ENCODE measurements at regions not wholly inside any gene's neighbourhood (a gene's known extent, or its start where the extent isn't known, plus 50 kb on each side); places are given as distances from the start of the nearest gene placed in this dataset.

DNA sequence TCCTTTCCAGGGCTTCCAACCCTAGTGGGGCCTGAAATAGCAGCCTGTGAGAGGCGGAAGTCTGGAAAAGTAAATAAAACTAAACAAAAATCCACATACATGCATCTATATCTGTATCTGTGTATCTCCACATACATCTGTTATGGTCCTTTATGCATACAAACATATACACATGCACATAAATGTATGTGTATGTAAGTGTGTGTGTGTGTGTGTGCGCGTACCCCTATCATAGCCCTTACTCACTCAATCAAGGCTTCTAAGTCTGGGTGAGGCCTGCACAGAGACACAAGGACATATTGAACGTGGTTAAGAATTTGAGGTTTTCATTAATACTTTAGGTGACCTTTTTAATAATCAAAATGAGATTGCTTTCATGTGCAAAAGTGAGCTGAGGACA lies 98.9 kb upstream of the CYRIA start:
- no peak overlapping the region for H3K27ac ChIP-seq
- no peak overlapping the region for H3K4me3 ChIP-seq
- TF ChIP-seq, protein P1, sequence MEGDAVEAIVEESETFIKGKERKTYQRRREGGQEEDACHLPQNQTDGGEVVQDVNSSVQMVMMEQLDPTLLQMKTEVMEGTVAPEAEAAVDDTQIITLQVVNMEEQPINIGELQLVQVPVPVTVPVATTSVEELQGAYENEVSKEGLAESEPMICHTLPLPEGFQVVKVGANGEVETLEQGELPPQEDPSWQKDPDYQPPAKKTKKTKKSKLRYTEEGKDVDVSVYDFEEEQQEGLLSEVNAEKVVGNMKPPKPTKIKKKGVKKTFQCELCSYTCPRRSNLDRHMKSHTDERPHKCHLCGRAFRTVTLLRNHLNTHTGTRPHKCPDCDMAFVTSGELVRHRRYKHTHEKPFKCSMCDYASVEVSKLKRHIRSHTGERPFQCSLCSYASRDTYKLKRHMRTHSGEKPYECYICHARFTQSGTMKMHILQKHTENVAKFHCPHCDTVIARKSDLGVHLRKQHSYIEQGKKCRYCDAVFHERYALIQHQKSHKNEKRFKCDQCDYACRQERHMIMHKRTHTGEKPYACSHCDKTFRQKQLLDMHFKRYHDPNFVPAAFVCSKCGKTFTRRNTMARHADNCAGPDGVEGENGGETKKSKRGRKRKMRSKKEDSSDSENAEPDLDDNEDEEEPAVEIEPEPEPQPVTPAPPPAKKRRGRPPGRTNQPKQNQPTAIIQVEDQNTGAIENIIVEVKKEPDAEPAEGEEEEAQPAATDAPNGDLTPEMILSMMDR (IDR thresholded peaks at IDR 0.05): no peak
- TF ChIP-seq POLR2A (IDR thresholded peaks at IDR 0.05): no peak
- H3K9me3 ChIP-seq: no peaks in the 10 kb centered on the region
- no peak for DNase-seq
- H3K27me3 ChIP-seq: peaks cover 0 to 3% (median 0%) of the 10 kb centered on the region in 4 donors
- no peaks in the 10 kb centered on the region for H3K36me3 ChIP-seq
- peaks cover 0 to 9% (median 0%) of the 10 kb centered on the region in 3 donors for H3K4me1 ChIP-seq
- intact Hi-C loops (cut with DNase I): no loop called here
- WGBS, 2 donors: 80 to 82% methylated on average over 4 of the region's 4 CpGs

DNA sequence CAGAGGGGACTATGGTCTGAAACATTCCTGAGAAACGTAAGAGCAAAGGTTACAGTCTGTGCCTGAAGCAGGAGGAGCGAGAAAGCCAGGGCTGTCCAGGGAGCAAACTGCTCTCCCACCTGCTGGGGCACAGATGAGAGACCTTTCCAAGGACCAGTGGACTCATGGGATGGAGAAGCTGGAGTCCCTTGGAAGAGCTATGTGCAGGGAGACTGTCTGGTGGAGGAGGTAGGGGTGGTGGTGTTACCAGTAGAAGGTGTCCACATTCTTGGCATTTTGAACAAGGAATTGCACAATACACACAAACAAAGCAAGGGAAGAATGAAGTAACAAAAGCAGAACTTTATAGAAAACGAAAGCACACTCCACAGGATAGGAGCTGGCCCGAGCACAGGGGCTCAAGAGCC lies 97.9 kb upstream of the CYRIA start:
- no peak for DNase-seq
- peaks cover 0 to 9% (median 0%) of the 10 kb centered on the region in 3 donors for H3K4me1 ChIP-seq
- WGBS, 2 donors: 44 to 57% methylated on average over 4 of the region's 4 CpGs
- TF ChIP-seq, protein P1 (IDR thresholded peaks at IDR 0.05): no peak
- no peak for TF ChIP-seq POLR2A (IDR thresholded peaks at IDR 0.05)
- no peaks in the 10 kb centered on the region for H3K27me3 ChIP-seq
- intact Hi-C loops (cut with DNase I): no loop called here
- no peak overlapping the region for H3K27ac ChIP-seq
- H3K4me3 ChIP-seq: no peak overlapping the region
- no peaks in the 10 kb centered on the region for H3K9me3 ChIP-seq
- no peaks in the 10 kb centered on the region for H3K36me3 ChIP-seq

DNA sequence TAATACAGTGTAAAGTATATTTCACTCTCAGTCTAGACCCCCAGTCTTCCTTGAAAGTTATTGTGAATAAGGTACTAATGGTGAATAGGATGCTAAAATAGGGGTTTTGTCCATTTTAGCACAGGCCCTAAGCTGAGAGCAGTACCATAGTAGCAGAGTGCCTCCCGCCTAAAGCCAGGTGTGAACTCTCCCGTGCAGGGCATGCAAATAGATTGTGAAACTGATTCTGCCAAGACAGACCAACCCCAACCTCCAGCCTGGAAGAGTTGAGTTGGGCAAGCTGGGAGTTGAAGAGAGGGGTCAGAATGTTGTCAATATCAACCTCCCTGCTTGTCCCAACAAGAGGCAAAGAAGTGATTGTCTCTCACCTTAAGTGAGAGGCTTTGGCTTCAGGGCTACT lies 97.4 kb upstream of the CYRIA start:
- Histone ChIP-seq H3K27ac (no peak overlapping the region), H3K27me3 (no peaks in the 10 kb centered on the region), H3K4me3 (no peak overlapping the region), H3K36me3 (no peaks in the 10 kb centered on the region), H3K4me1 (peaks cover 0 to 9% (median 0%) of the 10 kb centered on the region in 3 donors), H3K9me3 (no peaks in the 10 kb centered on the region)
- DNase-seq: no peak
- no peak for TF ChIP-seq POLR2A (IDR thresholded peaks at IDR 0.05)
- TF ChIP-seq, protein P1 (IDR thresholded peaks at IDR 0.05): no peak
- 52% methylated on average over 2 of the region's 2 CpGs; no CpG with 5 or more reads in 1 of the 2 donors for WGBS, 2 donors
- intact Hi-C loops (cut with DNase I): no loop called here

DNA sequence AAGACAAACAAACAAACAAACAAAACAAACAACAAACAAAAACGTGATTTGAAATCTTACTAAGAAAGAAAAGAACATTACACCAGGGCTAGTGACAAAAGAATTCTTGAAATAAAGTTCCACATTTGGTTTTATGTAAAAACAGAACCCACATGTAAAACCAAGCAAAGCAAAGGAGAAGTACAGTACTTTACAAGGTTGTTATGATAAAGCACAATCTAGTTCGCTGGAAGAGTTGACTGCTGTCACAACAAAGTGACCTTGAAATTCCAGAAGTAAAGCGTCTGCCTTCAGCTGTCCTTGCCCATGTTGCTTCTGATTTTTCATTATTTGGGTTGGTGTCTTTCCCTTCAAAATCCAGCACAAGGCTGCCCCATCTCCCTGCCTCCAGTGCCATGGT lies 94.8 kb upstream of the CYRIA start:
- Histone ChIP-seq H3K9me3 (no peaks in the 10 kb centered on the region), H3K27me3 (no peaks in the 10 kb centered on the region), H3K4me1 (peaks cover 0 to 25% (median 0%) of the 10 kb centered on the region in 3 donors), H3K36me3 (no peaks in the 10 kb centered on the region), H3K4me3 (no peak overlapping the region), H3K27ac (no peak overlapping the region)
- intact Hi-C loops (cut with DNase I): no loop called here
- TF ChIP-seq, protein P1 (IDR thresholded peaks at IDR 0.05): no peak
- TF ChIP-seq POLR2A (IDR thresholded peaks at IDR 0.05): no peak
- no peak for DNase-seq
- WGBS, 2 donors: 50 to 63% methylated on average over 3 of the region's 3 CpGs

DNA sequence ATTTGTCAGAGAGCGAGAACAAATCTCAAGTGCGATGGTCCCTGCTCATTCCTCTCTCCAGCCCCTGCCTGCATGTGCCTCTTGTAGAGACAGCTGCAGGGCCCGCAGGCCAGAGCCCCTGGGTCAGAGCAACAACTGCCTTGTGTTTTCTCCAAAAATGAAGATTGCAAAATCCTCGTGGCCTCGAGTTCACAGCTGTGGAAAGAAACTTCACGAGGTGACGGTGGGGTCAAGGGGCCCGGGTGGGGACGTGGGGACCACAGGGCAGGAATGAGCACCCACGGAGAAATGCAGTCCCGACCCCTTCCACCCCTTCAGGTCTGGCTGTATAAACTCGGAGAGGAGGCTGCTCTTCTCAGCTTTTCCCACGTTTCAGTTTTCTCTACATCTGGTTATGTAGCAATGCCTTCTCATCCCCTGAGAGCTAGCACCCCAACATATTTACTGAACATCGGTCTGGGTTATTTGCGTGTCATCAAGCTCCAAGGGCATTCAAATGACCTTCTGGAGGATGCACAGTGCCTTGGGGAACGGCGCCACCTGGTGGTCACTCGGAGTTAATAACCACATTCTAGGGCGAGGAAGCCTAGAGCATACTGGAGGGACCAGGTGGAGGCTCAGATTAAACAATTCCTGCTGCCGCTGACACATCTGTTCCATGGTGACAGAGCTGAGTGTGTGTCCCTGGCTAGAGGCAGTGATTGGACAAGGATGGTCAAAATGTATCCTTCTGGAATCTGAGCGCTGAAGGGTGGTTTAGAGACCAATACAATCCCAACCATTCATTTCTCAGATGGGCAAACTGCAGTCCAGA lies 91.4 kb upstream of the CYRIA start:
- WGBS, 2 donors: 19 to 20% methylated on average over 9 to 20 of the region's 21 CpGs
- Histone ChIP-seq H3K9me3 (no peaks in the 10 kb centered on the region), H3K27me3 (no peaks in the 10 kb centered on the region), H3K36me3 (no peaks in the 10 kb centered on the region), H3K27ac (peak overlapping the region in 2 of 4 donors; percentile 47 to 57), H3K4me3 (peak overlapping the region in 1 of 4 donors; percentile 8), H3K4me1 (peaks cover 0 to 15% (median 0%) of the 10 kb centered on the region in 3 donors)
- intact Hi-C loops (cut with DNase I): loop anchor here (5.0 kb wide), 1 partner anchor 145 kb away; no protein-coding TSS in a partner anchor
- TF ChIP-seq, protein P1 (IDR thresholded peaks at IDR 0.05): peak; percentile 89 to 95 (median 92)
- no peak for TF ChIP-seq POLR2A (IDR thresholded peaks at IDR 0.05)
- DNase-seq: no peak

All from esophagus squamous epithelium (tissue), 5 donors.